ENCODE measurements at regions not wholly inside any gene's neighbourhood (a gene's known extent, or its start where the extent isn't known, plus 50 kb on each side); places are given as distances from the start of the nearest gene placed in this dataset.
A peak's percentile ranks its signal among the peaks of the same experiment; 100 is the strongest.

DNA sequence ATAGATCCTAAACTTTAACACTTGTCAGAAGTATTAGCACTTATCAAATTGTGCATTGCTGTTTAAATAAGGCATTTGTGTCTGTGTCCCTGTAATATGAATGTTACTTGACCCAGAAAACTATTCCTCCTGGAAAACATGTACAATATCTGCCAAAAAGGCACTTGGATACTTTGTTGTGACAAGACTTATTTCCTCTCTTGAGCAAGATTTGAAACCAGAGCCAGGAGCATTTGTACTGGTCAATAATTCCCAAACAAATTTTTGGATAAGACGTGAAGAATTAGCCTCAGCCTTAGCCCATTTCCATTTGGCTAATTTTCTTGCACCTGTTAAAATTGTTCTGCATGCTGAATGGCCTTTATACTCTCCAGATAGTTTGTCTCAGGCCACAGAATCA is 176.3 kb upstream of the GK2 start:
- Histone ChIP-seq H3K4me3 (ENCODE audit: low read depth, low read length, poor library complexity, severe bottlenecking) (no peak overlapping the region), H3K4me1 (ENCODE audit: insufficient read depth, low read length, severe bottlenecking) (no peaks in the 10 kb centered on the region), H3K9ac (ENCODE audit: low read length) (no peak overlapping the region), H3K36me3 (ENCODE audit: insufficient read depth, low read length) (no peaks in the 10 kb centered on the region), H3F3A (ENCODE audit: insufficient read depth, low read length) (no peaks in the 10 kb centered on the region), H3K9me2 (ENCODE audit: low read depth, low read length) (no peaks in the 10 kb centered on the region; the same call in 1 of the 2 replicates), H3K9me3 (ENCODE audit: low read length) (no peaks in the 10 kb centered on the region), H3K4me2 (ENCODE audit: low read length) (no peak overlapping the region), H3K27me3 (ENCODE audit: insufficient read depth, low read length) (no peaks in the 10 kb centered on the region), H3K79me2 (ENCODE audit: insufficient read depth, low read length) (no peaks in the 10 kb centered on the region), H4K20me1 (ENCODE audit: insufficient read depth, low read length) (no peaks in the 10 kb centered on the region), H3K27ac (ENCODE audit: low read depth, low read length, poor library complexity, severe bottlenecking) (no peak overlapping the region), H2AFZ (ENCODE audit: low read length) (no peak overlapping the region)
- no peak for TF ChIP-seq EZH2 (IDR thresholded peaks at IDR 0.05; ENCODE audit: borderline replicate concordance, low read length)
- TF ChIP-seq, protein P1, sequence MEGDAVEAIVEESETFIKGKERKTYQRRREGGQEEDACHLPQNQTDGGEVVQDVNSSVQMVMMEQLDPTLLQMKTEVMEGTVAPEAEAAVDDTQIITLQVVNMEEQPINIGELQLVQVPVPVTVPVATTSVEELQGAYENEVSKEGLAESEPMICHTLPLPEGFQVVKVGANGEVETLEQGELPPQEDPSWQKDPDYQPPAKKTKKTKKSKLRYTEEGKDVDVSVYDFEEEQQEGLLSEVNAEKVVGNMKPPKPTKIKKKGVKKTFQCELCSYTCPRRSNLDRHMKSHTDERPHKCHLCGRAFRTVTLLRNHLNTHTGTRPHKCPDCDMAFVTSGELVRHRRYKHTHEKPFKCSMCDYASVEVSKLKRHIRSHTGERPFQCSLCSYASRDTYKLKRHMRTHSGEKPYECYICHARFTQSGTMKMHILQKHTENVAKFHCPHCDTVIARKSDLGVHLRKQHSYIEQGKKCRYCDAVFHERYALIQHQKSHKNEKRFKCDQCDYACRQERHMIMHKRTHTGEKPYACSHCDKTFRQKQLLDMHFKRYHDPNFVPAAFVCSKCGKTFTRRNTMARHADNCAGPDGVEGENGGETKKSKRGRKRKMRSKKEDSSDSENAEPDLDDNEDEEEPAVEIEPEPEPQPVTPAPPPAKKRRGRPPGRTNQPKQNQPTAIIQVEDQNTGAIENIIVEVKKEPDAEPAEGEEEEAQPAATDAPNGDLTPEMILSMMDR (IDR thresholded peaks at IDR 0.05; ENCODE audit: low read length) = no peak

DNA sequence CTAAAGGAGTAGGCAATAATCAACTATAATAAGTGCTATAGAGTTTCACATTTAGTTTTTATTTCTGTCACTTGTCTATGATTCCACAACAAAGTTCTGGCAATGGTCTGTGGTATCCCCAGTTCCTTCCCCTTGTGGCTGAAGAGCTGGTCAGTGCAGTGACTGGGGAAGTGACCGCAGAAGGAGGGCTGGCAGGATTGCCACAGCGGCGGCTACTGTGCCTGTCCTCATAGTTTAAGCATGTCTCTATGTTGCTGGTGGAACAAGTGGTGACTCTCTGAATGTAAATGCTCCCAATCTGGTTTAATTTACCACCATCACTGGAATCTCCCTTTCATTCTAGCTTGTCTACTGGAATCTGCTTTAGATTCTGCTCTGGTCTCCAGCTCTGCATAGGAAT is 170.6 kb upstream of the GK2 start:
- Histone ChIP-seq H3K27ac (ENCODE audit: low read depth, low read length, poor library complexity, severe bottlenecking) (no peak overlapping the region), H3K9ac (ENCODE audit: low read length) (no peak overlapping the region), H3K9me2 (ENCODE audit: low read depth, low read length) (no peaks in the 10 kb centered on the region), H3K4me3 (ENCODE audit: low read depth, low read length, poor library complexity, severe bottlenecking) (no peak overlapping the region), H3K4me1 (ENCODE audit: insufficient read depth, low read length, severe bottlenecking) (no peaks in the 10 kb centered on the region), H4K20me1 (ENCODE audit: insufficient read depth, low read length) (no peaks in the 10 kb centered on the region), H3K79me2 (ENCODE audit: insufficient read depth, low read length) (no peaks in the 10 kb centered on the region), H3K4me2 (ENCODE audit: low read length) (no peak overlapping the region), H3K9me3 (ENCODE audit: low read length) (no peaks in the 10 kb centered on the region), H3K27me3 (ENCODE audit: insufficient read depth, low read length) (no peaks in the 10 kb centered on the region), H3F3A (ENCODE audit: insufficient read depth, low read length) (no peaks in the 10 kb centered on the region), H3K36me3 (ENCODE audit: insufficient read depth, low read length) (no peaks in the 10 kb centered on the region), H2AFZ (ENCODE audit: low read length) (no peak overlapping the region)
- TF ChIP-seq EZH2 (IDR thresholded peaks at IDR 0.05; ENCODE audit: borderline replicate concordance, low read length) = no peak
- TF ChIP-seq, protein P1 (IDR thresholded peaks at IDR 0.05; ENCODE audit: low read length) = no peak

- Histone ChIP-seq H2AFZ (ENCODE audit: low read length) (no peak overlapping the region), H3K9ac (ENCODE audit: low read length) (no peak overlapping the region), H4K20me1 (ENCODE audit: insufficient read depth, low read length) (no peaks in the 10 kb centered on the region), H3K4me1 (ENCODE audit: insufficient read depth, low read length, severe bottlenecking) (no peaks in the 10 kb centered on the region), H3K79me2 (ENCODE audit: insufficient read depth, low read length) (no peaks in the 10 kb centered on the region), H3K27ac (ENCODE audit: low read depth, low read length, poor library complexity, severe bottlenecking) (no peak overlapping the region), H3K4me2 (ENCODE audit: low read length) (no peak overlapping the region), H3K36me3 (ENCODE audit: insufficient read depth, low read length) (no peaks in the 10 kb centered on the region), H3K9me3 (ENCODE audit: low read length) (no peaks in the 10 kb centered on the region), H3K9me2 (ENCODE audit: low read depth, low read length) (no peaks in the 10 kb centered on the region), H3K27me3 (ENCODE audit: insufficient read depth, low read length) (no peaks in the 10 kb centered on the region), H3F3A (ENCODE audit: insufficient read depth, low read length) (no peaks in the 10 kb centered on the region), H3K4me3 (ENCODE audit: low read depth, low read length, poor library complexity, severe bottlenecking) (no peak overlapping the region)
- no peak for TF ChIP-seq EZH2 (IDR thresholded peaks at IDR 0.05; ENCODE audit: borderline replicate concordance, low read length)
- TF ChIP-seq, protein P1 (IDR thresholded peaks at IDR 0.05; ENCODE audit: low read length) = peak; percentile 55
These were observed 168.4 kb upstream of the GK2 start for GRCh38 chr4:79576429-79576753.
